Keratinocyte (primary cell): ENCODE measurements at regions not wholly inside any gene's neighbourhood (a gene's known extent, or its start where the extent isn't known, plus 50 kb on each side); places are given as distances from the start of the nearest gene placed in this dataset.

Source experiments
- EZH2 ChIP-seq: IDR thresholded peaks from one replicate; pipeline ENCODE4 v1.6.1; 2012; ENCODE audit warnings: inconsistent platforms, mild to moderate bottlenecking, low read length, moderate library complexity
- TF ChIP-seq, protein P1 (sequence below), 3 experiments: IDR thresholded peaks in 1 of 3; conservative IDR thresholded peaks in 1 of 3; optimal IDR thresholded peaks in 1 of 3; 2 replicates in 2 of 3; 3 replicates in 1 of 3; pipeline versions ENCODE3 to v1.5.1; 2011; ENCODE audit warnings: low read length in 3 of 3, mild to moderate bottlenecking in 3 of 3, moderate library complexity in 2 of 3, control low read depth in 1 of 3, inconsistent platforms in 1 of 3; ENCODE audit not compliant: insufficient read depth in 2 of 3; ENCODE audit errors: extremely low read depth in 1 of 3

DNA sequence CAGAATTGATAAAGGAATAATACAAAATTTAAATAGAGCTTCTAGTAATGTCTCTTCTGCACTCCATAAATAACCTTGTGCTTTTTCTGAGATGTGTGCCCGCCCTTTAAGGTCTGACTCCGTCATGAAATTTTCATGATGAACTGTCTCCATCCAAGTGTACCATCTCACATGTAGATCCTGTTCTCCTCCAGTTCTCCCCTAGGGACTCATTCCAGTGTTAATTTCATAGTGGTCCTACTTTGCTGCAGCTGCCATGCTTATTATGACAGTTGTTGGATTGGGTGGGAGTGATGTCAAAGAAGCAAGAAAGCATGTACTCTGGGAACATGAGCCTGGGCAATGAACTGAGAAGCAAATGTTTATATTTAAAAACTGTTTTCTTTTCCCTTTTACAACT lies 442.5 kb upstream of the PDE3A start:
- TF ChIP-seq, protein P1, sequence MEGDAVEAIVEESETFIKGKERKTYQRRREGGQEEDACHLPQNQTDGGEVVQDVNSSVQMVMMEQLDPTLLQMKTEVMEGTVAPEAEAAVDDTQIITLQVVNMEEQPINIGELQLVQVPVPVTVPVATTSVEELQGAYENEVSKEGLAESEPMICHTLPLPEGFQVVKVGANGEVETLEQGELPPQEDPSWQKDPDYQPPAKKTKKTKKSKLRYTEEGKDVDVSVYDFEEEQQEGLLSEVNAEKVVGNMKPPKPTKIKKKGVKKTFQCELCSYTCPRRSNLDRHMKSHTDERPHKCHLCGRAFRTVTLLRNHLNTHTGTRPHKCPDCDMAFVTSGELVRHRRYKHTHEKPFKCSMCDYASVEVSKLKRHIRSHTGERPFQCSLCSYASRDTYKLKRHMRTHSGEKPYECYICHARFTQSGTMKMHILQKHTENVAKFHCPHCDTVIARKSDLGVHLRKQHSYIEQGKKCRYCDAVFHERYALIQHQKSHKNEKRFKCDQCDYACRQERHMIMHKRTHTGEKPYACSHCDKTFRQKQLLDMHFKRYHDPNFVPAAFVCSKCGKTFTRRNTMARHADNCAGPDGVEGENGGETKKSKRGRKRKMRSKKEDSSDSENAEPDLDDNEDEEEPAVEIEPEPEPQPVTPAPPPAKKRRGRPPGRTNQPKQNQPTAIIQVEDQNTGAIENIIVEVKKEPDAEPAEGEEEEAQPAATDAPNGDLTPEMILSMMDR (optimal IDR thresholded peaks at IDR 0.05 in 1 of 3, IDR thresholded peaks at IDR 0.05 in 1 of 3, conservative IDR thresholded peaks at IDR 0.05 in 1 of 3; ENCODE audit: extremely low read depth in 1 of 3, insufficient read depth in 2 of 3, low read length in 3 of 3) = no peak
- TF ChIP-seq EZH2 = no peak
